Endothelial cell of umbilical vein (primary cell): ENCODE measurements at regions not wholly inside any gene's neighbourhood (a gene's known extent, or its start where the extent isn't known, plus 50 kb on each side); places are given as distances from the start of the nearest gene placed in this dataset.

Source experiments
- EZH2 ChIP-seq: IDR thresholded peaks from 2 replicates; pipeline ENCODE4 v1.6.1; 2012; ENCODE audit warnings: borderline replicate concordance, low read depth, mild to moderate bottlenecking, moderate library complexity, low read length, inconsistent platforms; ENCODE audit not compliant: severe bottlenecking
- GATA2 ChIP-seq: IDR thresholded peaks from 2 replicates; pipeline ENCODE4 v1.7.0; 2011; ENCODE audit warnings: low read depth, mild to moderate bottlenecking, moderate library complexity, mixed read lengths, low read length; ENCODE audit not compliant: insufficient read length, insufficient read depth
- MYC ChIP-seq: IDR thresholded peaks from one replicate; pipeline ENCODE4 v1.6.1; 2011; ENCODE audit warnings: mild to moderate bottlenecking, low read depth, low read length
- POLR2A ChIP-seq: IDR thresholded peaks from 2 replicates; pipeline ENCODE4 v1.6.1; 2012; ENCODE audit warnings: low read depth, mild to moderate bottlenecking, control low read depth, low read length
- POLR2AphosphoS5 ChIP-seq: IDR thresholded peaks from 2 replicates; pipeline ENCODE4 v1.6.1; 2012; ENCODE audit warnings: low read depth, mild to moderate bottlenecking, control low read depth, low read length, moderate library complexity; ENCODE audit not compliant: insufficient read depth
- TF ChIP-seq, protein P1 (sequence below), 2 donors: IDR thresholded peaks; 1 replicate in 1 of 2; 2 replicates in 1 of 2; pipeline ENCODE4 v1.5.1; 2011; ENCODE audit warnings: low read length in 2 of 2, mild to moderate bottlenecking in 2 of 2, moderate library complexity in 2 of 2, control low read depth in 1 of 2, inconsistent platforms in 1 of 2, low read depth in 1 of 2; ENCODE audit not compliant: insufficient read depth in 1 of 2; ENCODE audit errors: extremely low read depth in 1 of 2
- TF ChIP-seq, protein P2 (sequence below): IDR thresholded peaks from 2 replicates; pipeline ENCODE4 v1.6.1; 2011; ENCODE audit not compliant: insufficient read depth, insufficient read length

DNA sequence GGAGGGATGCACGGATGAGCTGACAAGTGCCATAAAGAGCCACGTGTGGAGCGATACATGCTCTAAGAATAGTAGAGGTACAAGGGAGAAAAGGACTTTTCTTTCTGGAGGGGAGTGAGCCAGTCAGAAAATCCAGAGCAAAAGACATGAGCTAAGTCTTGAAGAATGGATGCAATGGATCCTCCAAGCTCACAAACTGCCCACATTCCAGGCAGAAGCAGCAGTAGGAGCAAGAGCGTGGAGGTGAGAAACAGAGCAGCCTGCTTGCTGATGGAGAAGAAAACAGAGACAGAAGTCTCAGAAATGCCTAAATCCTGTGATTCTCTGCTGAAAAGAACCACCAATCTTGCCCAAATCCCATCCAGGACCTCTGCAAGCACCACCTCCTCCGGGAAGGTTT lies 78.2 kb upstream of the RALGPS2 start:
- no peak for TF ChIP-seq EZH2
- TF ChIP-seq POLR2A: no peak
- TF ChIP-seq POLR2AphosphoS5: no peak
- TF ChIP-seq, protein P1, sequence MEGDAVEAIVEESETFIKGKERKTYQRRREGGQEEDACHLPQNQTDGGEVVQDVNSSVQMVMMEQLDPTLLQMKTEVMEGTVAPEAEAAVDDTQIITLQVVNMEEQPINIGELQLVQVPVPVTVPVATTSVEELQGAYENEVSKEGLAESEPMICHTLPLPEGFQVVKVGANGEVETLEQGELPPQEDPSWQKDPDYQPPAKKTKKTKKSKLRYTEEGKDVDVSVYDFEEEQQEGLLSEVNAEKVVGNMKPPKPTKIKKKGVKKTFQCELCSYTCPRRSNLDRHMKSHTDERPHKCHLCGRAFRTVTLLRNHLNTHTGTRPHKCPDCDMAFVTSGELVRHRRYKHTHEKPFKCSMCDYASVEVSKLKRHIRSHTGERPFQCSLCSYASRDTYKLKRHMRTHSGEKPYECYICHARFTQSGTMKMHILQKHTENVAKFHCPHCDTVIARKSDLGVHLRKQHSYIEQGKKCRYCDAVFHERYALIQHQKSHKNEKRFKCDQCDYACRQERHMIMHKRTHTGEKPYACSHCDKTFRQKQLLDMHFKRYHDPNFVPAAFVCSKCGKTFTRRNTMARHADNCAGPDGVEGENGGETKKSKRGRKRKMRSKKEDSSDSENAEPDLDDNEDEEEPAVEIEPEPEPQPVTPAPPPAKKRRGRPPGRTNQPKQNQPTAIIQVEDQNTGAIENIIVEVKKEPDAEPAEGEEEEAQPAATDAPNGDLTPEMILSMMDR (IDR thresholded peaks at IDR 0.05; ENCODE audit: extremely low read depth in 1 of 2, insufficient read depth in 1 of 2, low read depth in 1 of 2, low read length in 2 of 2): no peak
- TF ChIP-seq MYC: no peak
- no peak for TF ChIP-seq GATA2
- TF ChIP-seq, protein P2, sequence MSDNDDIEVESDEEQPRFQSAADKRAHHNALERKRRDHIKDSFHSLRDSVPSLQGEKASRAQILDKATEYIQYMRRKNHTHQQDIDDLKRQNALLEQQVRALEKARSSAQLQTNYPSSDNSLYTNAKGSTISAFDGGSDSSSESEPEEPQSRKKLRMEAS: no peak
